ENCODE measurements at regions not wholly inside any gene's neighbourhood (a gene's known extent, or its start where the extent isn't known, plus 50 kb on each side); places are given as distances from the start of the nearest gene placed in this dataset.
"Not testable (repeated sequence)": the region's sequence is repeated elsewhere in the genome, so short reads cannot be mapped to it uniquely, and the experiment has no call there.

GRCh38 chr15:20473465-20473864, 68.1 kb downstream of the GOLGA6L6 start:
- H3K9me3 ChIP-seq (ENCODE audit: control insufficient read depth, low read length); H3K4me1 ChIP-seq (ENCODE audit: control insufficient read depth, insufficient read depth, low read length, poor library complexity, severe bottlenecking); DNase-seq; H3K36me3 ChIP-seq (ENCODE audit: control insufficient read depth, insufficient read depth, low read length); H3K27me3 ChIP-seq (replicated peaks; ENCODE audit: control insufficient read depth, insufficient read depth, low read length, poor library complexity, severe bottlenecking); H3K27ac ChIP-seq (ENCODE audit: insufficient read depth, low read length, poor library complexity, severe bottlenecking); H3K4me3 ChIP-seq (ENCODE audit: insufficient read depth, low read depth, low read length, poor library complexity, severe bottlenecking): not testable (repeated sequence)

GRCh38 chr15:20472983-20473382, 68.6 kb downstream of the GOLGA6L6 start:
- not testable (repeated sequence) for H3K27ac ChIP-seq (ENCODE audit: insufficient read depth, low read length, poor library complexity, severe bottlenecking); DNase-seq; H3K36me3 ChIP-seq (ENCODE audit: control insufficient read depth, insufficient read depth, low read length); H3K9me3 ChIP-seq (ENCODE audit: control insufficient read depth, low read length); H3K4me1 ChIP-seq (ENCODE audit: control insufficient read depth, insufficient read depth, low read length, poor library complexity, severe bottlenecking); H3K27me3 ChIP-seq (replicated peaks; ENCODE audit: control insufficient read depth, insufficient read depth, low read length, poor library complexity, severe bottlenecking); H3K4me3 ChIP-seq (ENCODE audit: insufficient read depth, low read depth, low read length, poor library complexity, severe bottlenecking)

DNA sequence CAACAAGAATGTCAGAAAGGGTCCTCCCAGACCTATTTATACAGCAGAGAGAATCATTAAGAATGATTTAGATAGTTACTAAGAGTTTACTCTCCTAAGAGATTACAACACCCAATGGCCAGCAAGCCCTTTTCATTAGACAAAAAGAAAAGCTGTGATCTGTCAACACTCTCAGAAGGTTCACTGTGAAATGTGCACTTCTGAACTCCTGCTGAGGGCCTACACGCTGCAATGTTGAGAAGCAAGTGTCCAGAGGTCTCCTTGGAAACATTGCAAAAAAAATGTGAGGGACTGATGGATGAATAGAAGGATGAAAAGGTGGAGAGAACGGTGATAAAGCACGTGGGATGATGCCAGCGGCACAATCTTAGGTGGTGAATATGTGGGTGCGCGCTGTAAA, 70.8 kb downstream of the GOLGA6L6 start:
- not testable (repeated sequence) for H3K27me3 ChIP-seq (replicated peaks; ENCODE audit: control insufficient read depth, insufficient read depth, low read length, poor library complexity, severe bottlenecking); H3K4me1 ChIP-seq (ENCODE audit: control insufficient read depth, insufficient read depth, low read length, poor library complexity, severe bottlenecking); H3K27ac ChIP-seq (ENCODE audit: insufficient read depth, low read length, poor library complexity, severe bottlenecking); H3K4me3 ChIP-seq (ENCODE audit: insufficient read depth, low read depth, low read length, poor library complexity, severe bottlenecking); H3K36me3 ChIP-seq (ENCODE audit: control insufficient read depth, insufficient read depth, low read length); DNase-seq; H3K9me3 ChIP-seq (ENCODE audit: control insufficient read depth, low read length)

DNA sequence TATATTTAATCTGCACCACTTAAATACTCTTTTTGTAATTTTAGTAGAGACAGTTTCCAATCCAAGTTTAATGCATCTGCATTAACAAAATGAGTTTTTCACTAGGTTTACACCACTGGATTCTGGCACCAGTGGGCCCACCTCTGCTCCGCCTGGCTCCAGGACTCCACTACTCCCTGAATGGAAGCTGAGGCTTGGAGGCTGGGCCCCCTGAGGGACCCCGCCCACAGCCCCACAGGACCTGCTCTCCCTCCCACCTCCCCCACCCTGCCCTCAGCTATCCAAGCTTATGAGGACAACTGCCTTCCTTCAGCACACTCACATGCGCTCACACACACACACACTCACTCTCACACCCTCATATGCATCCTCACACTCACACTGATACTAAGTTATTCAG, 100.5 kb downstream of the GOLGA6L6 start:
- not testable (repeated sequence) for H3K9me3 ChIP-seq (ENCODE audit: control insufficient read depth, low read length); DNase-seq; H3K27ac ChIP-seq (ENCODE audit: insufficient read depth, low read length, poor library complexity, severe bottlenecking); H3K4me3 ChIP-seq (ENCODE audit: insufficient read depth, low read depth, low read length, poor library complexity, severe bottlenecking); H3K4me1 ChIP-seq (ENCODE audit: control insufficient read depth, insufficient read depth, low read length, poor library complexity, severe bottlenecking); H3K27me3 ChIP-seq (replicated peaks; ENCODE audit: control insufficient read depth, insufficient read depth, low read length, poor library complexity, severe bottlenecking); H3K36me3 ChIP-seq (ENCODE audit: control insufficient read depth, insufficient read depth, low read length)

GRCh38 chr15:20440390-20440789, 101.2 kb downstream of the GOLGA6L6 start:
- H3K27ac ChIP-seq (ENCODE audit: insufficient read depth, low read length, poor library complexity, severe bottlenecking); H3K4me1 ChIP-seq (ENCODE audit: control insufficient read depth, insufficient read depth, low read length, poor library complexity, severe bottlenecking); H3K27me3 ChIP-seq (replicated peaks; ENCODE audit: control insufficient read depth, insufficient read depth, low read length, poor library complexity, severe bottlenecking); H3K9me3 ChIP-seq (ENCODE audit: control insufficient read depth, low read length); H3K36me3 ChIP-seq (ENCODE audit: control insufficient read depth, insufficient read depth, low read length); H3K4me3 ChIP-seq (ENCODE audit: insufficient read depth, low read depth, low read length, poor library complexity, severe bottlenecking); DNase-seq: not testable (repeated sequence)

DNA sequence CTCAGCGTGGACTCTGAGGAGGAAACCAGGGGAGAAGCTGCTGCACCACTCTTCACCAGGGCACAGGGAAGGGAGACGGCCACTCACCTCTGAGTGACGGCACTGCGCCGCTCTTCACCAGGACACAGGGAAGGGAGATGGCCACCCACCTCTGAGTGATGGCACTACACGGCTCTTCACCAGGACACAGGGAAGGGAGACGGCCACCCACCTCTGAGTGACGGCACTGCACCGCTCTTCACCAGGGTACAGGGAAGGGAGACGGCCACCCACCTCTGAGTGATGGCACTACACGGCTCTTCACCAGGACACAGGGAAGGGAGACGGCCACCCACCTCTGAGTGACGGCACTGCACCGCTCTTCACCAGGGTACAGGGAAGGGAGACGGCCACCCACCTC, 102.5 kb downstream of the GOLGA6L6 start:
- H3K4me1 ChIP-seq (ENCODE audit: control insufficient read depth, insufficient read depth, low read length, poor library complexity, severe bottlenecking); H3K9me3 ChIP-seq (ENCODE audit: control insufficient read depth, low read length); H3K36me3 ChIP-seq (ENCODE audit: control insufficient read depth, insufficient read depth, low read length); DNase-seq; H3K4me3 ChIP-seq (ENCODE audit: insufficient read depth, low read depth, low read length, poor library complexity, severe bottlenecking); H3K27ac ChIP-seq (ENCODE audit: insufficient read depth, low read length, poor library complexity, severe bottlenecking); H3K27me3 ChIP-seq (replicated peaks; ENCODE audit: control insufficient read depth, insufficient read depth, low read length, poor library complexity, severe bottlenecking): not testable (repeated sequence)

- H3K27me3 ChIP-seq (replicated peaks; ENCODE audit: control insufficient read depth, insufficient read depth, low read length, poor library complexity, severe bottlenecking), result not testable (repeated sequence)
Measured at GRCh38 chr15:20438255-20438654, 103.3 kb downstream of the GOLGA6L6 start.

DNA sequence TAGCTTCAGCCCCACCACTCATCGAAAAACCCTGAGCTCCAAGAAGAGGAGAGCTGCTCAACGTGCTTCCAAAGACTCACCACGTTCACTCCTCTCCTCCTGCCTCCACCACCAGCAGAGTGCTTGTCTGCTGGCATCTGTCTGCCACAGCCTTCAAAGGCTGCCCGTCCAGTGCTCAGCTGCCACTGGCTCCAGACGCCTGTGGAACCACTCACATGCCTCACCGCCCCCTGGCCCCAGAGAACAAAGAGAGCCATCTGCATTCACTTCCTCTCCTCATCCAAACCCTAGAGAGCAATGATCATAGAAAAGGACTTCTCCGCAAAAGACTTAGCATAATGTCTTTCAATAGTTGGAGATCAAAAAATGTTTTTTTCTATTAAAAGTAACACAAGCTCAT, 108.1 kb downstream of the GOLGA6L6 start:
- not testable (repeated sequence) for H3K4me3 ChIP-seq (ENCODE audit: insufficient read depth, low read depth, low read length, poor library complexity, severe bottlenecking)

More at GRCh38 chr15:20438255-20438654, 103.3 kb downstream of the GOLGA6L6 start:
- H3K36me3 ChIP-seq (ENCODE audit: control insufficient read depth, insufficient read depth, low read length); H3K4me1 ChIP-seq (ENCODE audit: control insufficient read depth, insufficient read depth, low read length, poor library complexity, severe bottlenecking); H3K27ac ChIP-seq (ENCODE audit: insufficient read depth, low read length, poor library complexity, severe bottlenecking); DNase-seq; H3K9me3 ChIP-seq (ENCODE audit: control insufficient read depth, low read length); H3K4me3 ChIP-seq (ENCODE audit: insufficient read depth, low read depth, low read length, poor library complexity, severe bottlenecking): not testable (repeated sequence)

DNA sequence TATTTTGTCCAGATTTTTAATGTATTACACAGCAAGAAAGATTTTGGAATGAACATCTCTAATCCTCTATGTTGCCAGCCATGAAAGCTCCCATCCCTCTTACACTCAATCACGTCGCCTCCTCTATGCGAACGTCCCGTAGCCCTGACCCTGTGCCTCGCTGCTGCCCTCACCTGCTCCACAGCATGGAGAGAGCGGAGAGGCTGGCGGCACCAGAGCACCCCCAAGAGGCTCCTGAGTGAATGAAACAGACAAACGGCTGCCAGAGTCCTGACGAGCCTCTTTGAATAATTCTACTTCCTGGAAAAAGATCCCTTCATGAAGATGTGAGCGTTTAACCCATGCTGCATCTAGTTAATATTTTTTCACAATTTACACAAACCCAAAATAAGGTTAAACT, 111.1 kb downstream of the GOLGA6L6 start:
- H3K27ac ChIP-seq (ENCODE audit: insufficient read depth, low read length, poor library complexity, severe bottlenecking); H3K27me3 ChIP-seq (replicated peaks; ENCODE audit: control insufficient read depth, insufficient read depth, low read length, poor library complexity, severe bottlenecking); DNase-seq; H3K4me1 ChIP-seq (ENCODE audit: control insufficient read depth, insufficient read depth, low read length, poor library complexity, severe bottlenecking); H3K36me3 ChIP-seq (ENCODE audit: control insufficient read depth, insufficient read depth, low read length); H3K9me3 ChIP-seq (ENCODE audit: control insufficient read depth, low read length); H3K4me3 ChIP-seq (ENCODE audit: insufficient read depth, low read depth, low read length, poor library complexity, severe bottlenecking): not testable (repeated sequence)

More for the DNA sequence above, 108.1 kb downstream of the GOLGA6L6 start:
- not testable (repeated sequence) for H3K9me3 ChIP-seq (ENCODE audit: control insufficient read depth, low read length); DNase-seq; H3K36me3 ChIP-seq (ENCODE audit: control insufficient read depth, insufficient read depth, low read length); H3K27ac ChIP-seq (ENCODE audit: insufficient read depth, low read length, poor library complexity, severe bottlenecking); H3K4me1 ChIP-seq (ENCODE audit: control insufficient read depth, insufficient read depth, low read length, poor library complexity, severe bottlenecking); H3K27me3 ChIP-seq (replicated peaks; ENCODE audit: control insufficient read depth, insufficient read depth, low read length, poor library complexity, severe bottlenecking)

DNA sequence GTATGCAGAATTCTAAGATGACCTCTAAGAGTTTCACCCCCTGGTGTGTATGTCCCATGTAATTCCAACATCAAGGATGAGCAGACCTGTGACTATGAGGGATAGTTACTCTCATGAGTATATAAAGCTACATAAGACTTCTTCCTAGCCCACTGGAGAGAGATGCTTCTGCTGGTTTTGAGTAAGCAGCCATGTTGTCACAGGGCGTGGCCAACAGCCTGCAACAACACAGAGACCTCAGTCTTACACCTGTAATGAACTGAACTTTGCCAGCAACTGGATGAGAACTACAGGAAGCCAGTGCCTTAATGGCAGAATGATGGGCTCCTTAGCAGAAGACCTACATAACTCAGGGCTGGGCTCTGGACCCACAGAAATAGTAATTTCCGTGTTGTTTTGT, 120.9 kb downstream of the GOLGA6L6 start:
- H3K4me3 ChIP-seq (ENCODE audit: insufficient read depth, low read depth, low read length, poor library complexity, severe bottlenecking); DNase-seq: not testable (repeated sequence)

GRCh38 chr15:20416618-20417017, 125.0 kb downstream of the GOLGA6L6 start:
- H3K9me3 ChIP-seq (ENCODE audit: control insufficient read depth, low read length); H3K4me3 ChIP-seq (ENCODE audit: insufficient read depth, low read depth, low read length, poor library complexity, severe bottlenecking); H3K36me3 ChIP-seq (ENCODE audit: control insufficient read depth, insufficient read depth, low read length); H3K4me1 ChIP-seq (ENCODE audit: control insufficient read depth, insufficient read depth, low read length, poor library complexity, severe bottlenecking); H3K27ac ChIP-seq (ENCODE audit: insufficient read depth, low read length, poor library complexity, severe bottlenecking); DNase-seq; H3K27me3 ChIP-seq (replicated peaks; ENCODE audit: control insufficient read depth, insufficient read depth, low read length, poor library complexity, severe bottlenecking): not testable (repeated sequence)

More for the DNA sequence above, 120.9 kb downstream of the GOLGA6L6 start:
- not testable (repeated sequence) for H3K36me3 ChIP-seq (ENCODE audit: control insufficient read depth, insufficient read depth, low read length); H3K27ac ChIP-seq (ENCODE audit: insufficient read depth, low read length, poor library complexity, severe bottlenecking); H3K9me3 ChIP-seq (ENCODE audit: control insufficient read depth, low read length); H3K4me1 ChIP-seq (ENCODE audit: control insufficient read depth, insufficient read depth, low read length, poor library complexity, severe bottlenecking); H3K27me3 ChIP-seq (replicated peaks; ENCODE audit: control insufficient read depth, insufficient read depth, low read length, poor library complexity, severe bottlenecking)

All from effector memory CD4-positive, alpha-beta T cell (primary cell).